Endodermal cell (in vitro differentiated cells): ENCODE measurements at regions not wholly inside any gene's neighbourhood (a gene's known extent, or its start where the extent isn't known, plus 50 kb on each side); places are given as distances from the start of the nearest gene placed in this dataset.

Source experiments
- DNase-seq: peaks from one replicate; pipeline ENCODE4 v3.0.0-alpha.2; 2017
- H3K27ac ChIP-seq: 2 replicates; pipeline ENCODE4 v1.5.1; 2013; ENCODE audit warnings: mild to moderate bottlenecking, low read depth, low read length, moderate library complexity
- H3K27me3 ChIP-seq: 2 replicates; pipeline ENCODE4 v1.6.1; 2013; ENCODE audit warnings: mild to moderate bottlenecking, low read length, moderate library complexity; ENCODE audit not compliant: insufficient read depth, control insufficient read depth, poor library complexity, severe bottlenecking
- H3K36me3 ChIP-seq: 2 replicates; pipeline ENCODE4 v1.7.0; 2013; ENCODE audit warnings: mild to moderate bottlenecking, low read length, moderate library complexity; ENCODE audit not compliant: control insufficient read depth, insufficient read depth
- H3K4me1 ChIP-seq: one replicate; pipeline ENCODE4 v1.7.0; 2013; ENCODE audit warnings: low read length; ENCODE audit not compliant: control insufficient read depth, insufficient read depth
- H3K4me3 ChIP-seq: 2 replicates; pipeline ENCODE4 v1.5.1; 2013; ENCODE audit warnings: mild to moderate bottlenecking, low read length, moderate library complexity
- H3K9ac ChIP-seq: 2 replicates; pipeline ENCODE4 v1.6.1; 2013; ENCODE audit warnings: mild to moderate bottlenecking, low read length, moderate library complexity; ENCODE audit not compliant: poor library complexity, severe bottlenecking; ENCODE audit errors: extremely low read depth
- H3K9me3 ChIP-seq: 2 replicates; pipeline ENCODE4 v1.6.1; 2013; ENCODE audit warnings: mild to moderate bottlenecking, low read length, moderate library complexity; ENCODE audit not compliant: control insufficient read depth
- H3K27ac Mint-ChIP-seq: 2 replicates; pipeline ENCODE4 v1.8.0; 2020; ENCODE audit warnings: mixed read lengths
- H3K27me3 Mint-ChIP-seq: 2 replicates; pipeline ENCODE4 v1.8.0; 2021; ENCODE audit warnings: mild to moderate bottlenecking, mixed read lengths; ENCODE audit not compliant: insufficient read depth
- H3K36me3 Mint-ChIP-seq: 2 replicates; pipeline ENCODE4 v1.8.0; 2020; ENCODE audit warnings: low read depth, mixed read lengths
- H3K4me1 Mint-ChIP-seq: 2 replicates; pipeline ENCODE4 v1.8.0; 2020; ENCODE audit warnings: mixed read lengths
- H3K4me3 Mint-ChIP-seq: 2 replicates; pipeline ENCODE4 v1.8.0; 2020; ENCODE audit warnings: mild to moderate bottlenecking, moderate library complexity, mixed read lengths
- H3K9me3 Mint-ChIP-seq: 2 replicates; pipeline ENCODE4 v1.8.0; 2020; ENCODE audit warnings: mild to moderate bottlenecking, mixed read lengths
- WGBS, 2 experiments: methylation state at CpG; one replicate each; pipeline versions ENCODE4 v1.1.5 to v1.1.7; 2013; ENCODE audit warnings: missing lambda C conversion rate in 2 of 2, mixed read lengths in 1 of 2; ENCODE audit not compliant: insufficient coverage in 1 of 2, insufficient read length in 1 of 2; 5-methylcytosine and 5-hydroxymethylcytosine counted together
- TF ChIP-seq, protein P1 (sequence below): fragments of 200-600 bp; sonication (generic); conservative IDR thresholded peaks from 2 replicates; pipeline ENCODE4 v1.5.0; 2021; ENCODE audit warnings: antibody characterized with exemption, mild to moderate bottlenecking

- Histone ChIP-seq H3K27me3 (no peaks in the 10 kb centered on the region), H3K4me3 (peak overlapping the region; percentile 51), H3K4me1 (peaks cover 22% of the 10 kb centered on the region), H3K36me3 (no peaks in the 10 kb centered on the region), H3K27ac (no peak overlapping the region), H3K9ac (no peak overlapping the region), H3K9me3 (no peaks in the 10 kb centered on the region)
- no peaks in the 10 kb centered on the region for H3K36me3 Mint-ChIP-seq
- no peak for DNase-seq
- H3K27me3 Mint-ChIP-seq: no peaks in the 10 kb centered on the region
- H3K4me3 Mint-ChIP-seq: peak overlapping the region; percentile 33
- H3K4me1 Mint-ChIP-seq: peaks cover 50% of the 10 kb centered on the region
- TF ChIP-seq, protein P1, sequence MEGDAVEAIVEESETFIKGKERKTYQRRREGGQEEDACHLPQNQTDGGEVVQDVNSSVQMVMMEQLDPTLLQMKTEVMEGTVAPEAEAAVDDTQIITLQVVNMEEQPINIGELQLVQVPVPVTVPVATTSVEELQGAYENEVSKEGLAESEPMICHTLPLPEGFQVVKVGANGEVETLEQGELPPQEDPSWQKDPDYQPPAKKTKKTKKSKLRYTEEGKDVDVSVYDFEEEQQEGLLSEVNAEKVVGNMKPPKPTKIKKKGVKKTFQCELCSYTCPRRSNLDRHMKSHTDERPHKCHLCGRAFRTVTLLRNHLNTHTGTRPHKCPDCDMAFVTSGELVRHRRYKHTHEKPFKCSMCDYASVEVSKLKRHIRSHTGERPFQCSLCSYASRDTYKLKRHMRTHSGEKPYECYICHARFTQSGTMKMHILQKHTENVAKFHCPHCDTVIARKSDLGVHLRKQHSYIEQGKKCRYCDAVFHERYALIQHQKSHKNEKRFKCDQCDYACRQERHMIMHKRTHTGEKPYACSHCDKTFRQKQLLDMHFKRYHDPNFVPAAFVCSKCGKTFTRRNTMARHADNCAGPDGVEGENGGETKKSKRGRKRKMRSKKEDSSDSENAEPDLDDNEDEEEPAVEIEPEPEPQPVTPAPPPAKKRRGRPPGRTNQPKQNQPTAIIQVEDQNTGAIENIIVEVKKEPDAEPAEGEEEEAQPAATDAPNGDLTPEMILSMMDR: no peak
- 78 to 81% methylated on average over 4 to 5 of the region's 5 CpGs for WGBS, 2 experiments
- peaks cover 1% of the 10 kb centered on the region for H3K9me3 Mint-ChIP-seq
- H3K27ac Mint-ChIP-seq: peak overlapping the region; percentile 93
Observed at GRCh38 chr4:163404580-163404979, 60.9 kb downstream of the NPY5R start.

DNA sequence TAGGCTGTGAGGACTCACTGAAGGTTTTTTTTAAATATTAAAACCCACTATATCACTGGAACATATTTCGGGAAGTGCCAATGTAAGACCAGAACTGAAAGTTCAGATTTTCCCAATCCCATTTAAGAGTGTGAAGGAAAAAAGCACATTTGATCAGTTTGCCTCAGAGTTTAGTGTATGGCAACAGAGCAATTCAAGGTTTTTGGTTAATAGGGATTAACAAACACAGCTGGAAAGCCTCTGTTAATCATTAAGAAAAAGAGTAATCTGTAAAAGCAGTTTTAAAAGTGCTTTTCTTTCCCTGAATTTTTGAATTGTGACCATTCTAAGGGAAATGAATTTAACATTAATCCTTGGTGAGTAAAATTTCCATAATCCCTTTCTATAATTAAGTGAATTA is 60.4 kb downstream of the NPY5R start:
- H3K9me3 ChIP-seq: no peaks in the 10 kb centered on the region
- H3K4me3 ChIP-seq: peak overlapping the region; percentile 51
- Mint-ChIP-seq H3K4me1 (peaks cover 50% of the 10 kb centered on the region), H3K27ac (peak overlapping the region; percentile 93), H3K27me3 (no peaks in the 10 kb centered on the region), H3K4me3 (peak overlapping the region; percentile 33), H3K36me3 (no peaks in the 10 kb centered on the region), H3K9me3 (peaks cover 3% of the 10 kb centered on the region)
- TF ChIP-seq, protein P1: no peak
- no peak overlapping the region for H3K27ac ChIP-seq
- H3K36me3 ChIP-seq: no peaks in the 10 kb centered on the region
- WGBS, 2 experiments: 33% methylated on average over 1 of the region's 1 CpG; no CpG with 5 or more reads in 1 of the 2 experiments
- H3K9ac ChIP-seq: no peak overlapping the region
- DNase-seq: no peak
- peaks cover 22% of the 10 kb centered on the region for H3K4me1 ChIP-seq
- no peaks in the 10 kb centered on the region for H3K27me3 ChIP-seq
